SK-N-MC (cell line): ENCODE measurements at regions not wholly inside any gene's neighbourhood (a gene's known extent, or its start where the extent isn't known, plus 50 kb on each side); places are given as distances from the start of the nearest gene placed in this dataset.

Source experiments
- EZH2 ChIP-seq: fragments of 200-600 bp; sonication (generic); IDR thresholded peaks from one replicate; pipeline ENCODE4 v1.6.1; 2017; ENCODE audit warnings: antibody characterized with exemption
- FOXP2 ChIP-seq: optimal IDR thresholded peaks from 2 replicates; pipeline ENCODE3; 2011; ENCODE audit warnings: mild to moderate bottlenecking, moderate library complexity; ENCODE audit not compliant: insufficient read depth; ENCODE audit errors: extremely low read length, control extremely low read depth
- POLR2AphosphoS5 ChIP-seq: IDR thresholded peaks from 2 replicates; pipeline ENCODE4 v1.6.1; 2012; ENCODE audit warnings: mild to moderate bottlenecking, low read depth, low read length, borderline replicate concordance

DNA sequence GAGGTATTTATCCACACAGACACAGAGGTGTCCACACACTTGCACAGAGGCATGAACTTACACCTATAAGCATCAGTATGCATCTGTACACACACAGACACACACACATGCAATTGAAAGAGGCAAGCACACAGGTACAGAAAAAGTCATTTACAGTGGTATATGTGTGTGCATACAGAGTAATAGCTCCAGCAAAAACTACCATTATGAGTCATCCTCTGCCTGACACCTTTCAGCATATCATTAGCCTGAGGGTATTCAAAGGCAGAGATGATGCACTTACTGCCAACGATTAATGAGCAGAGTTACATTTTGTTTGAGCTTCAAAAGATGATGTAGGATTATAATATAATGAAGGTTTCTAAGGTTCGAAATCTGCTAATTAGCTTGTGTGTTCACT is 100.3 kb upstream of the TPRG1 start:
- no peak for TF ChIP-seq EZH2
- TF ChIP-seq POLR2AphosphoS5 = no peak
- no peak for TF ChIP-seq FOXP2
